HEK293T (cell line): ENCODE measurements at regions not wholly inside any gene's neighbourhood (a gene's known extent, or its start where the extent isn't known, plus 50 kb on each side); places are given as distances from the start of the nearest gene placed in this dataset.

Experiments
- CTCF ChIA-PET: fragments of 350-600 bp; formaldehyde crosslinking; extraction: SDS; loops from one replicate; lab custom pipeline; 2021; ENCODE audit warnings: antibody characterized with exemption, inconsistent platforms; lab: Yijun Ruan, JAX
- POLR2A ChIA-PET: fragments of 350-600 bp; formaldehyde crosslinking; extraction: SDS; loops from one replicate; lab custom pipeline; 2020; ENCODE audit warnings: antibody characterized with exemption, inconsistent platforms; lab: Yijun Ruan, JAX
- DNase-seq: peaks from one replicate; pipeline ENCODE4 v3.0.0; 2012; ENCODE audit warnings: mixed read lengths; ENCODE audit errors: extremely low spot score
- ARNT ChIP-seq: fragments of 450-650 bp; IDR thresholded peaks from 2 replicates; pipeline ENCODE4 v1.6.1; 2017; ENCODE audit warnings: mild to moderate bottlenecking
- BHLHE40 ChIP-seq: fragments of 450-650 bp; IDR thresholded peaks from 2 replicates; pipeline ENCODE4 v1.6.1; 2016; ENCODE audit warnings: mild to moderate bottlenecking, moderate library complexity, borderline replicate concordance
- CTBP1 ChIP-seq: fragments of 450-650 bp; IDR thresholded peaks from 2 replicates; pipeline ENCODE4 v1.6.1; 2016; ENCODE audit warnings: borderline replicate concordance
- ELF4 ChIP-seq: fragments of 450-650 bp; IDR thresholded peaks from 2 replicates; pipeline ENCODE4 v1.6.1; 2017; ENCODE audit warnings: antibody characterized with exemption
- FOXA1 ChIP-seq: fragments of 450-650 bp; IDR thresholded peaks from 2 replicates; pipeline ENCODE4 v1.6.1; 2016; ENCODE audit warnings: mild to moderate bottlenecking
- FOXK2 ChIP-seq: fragments of 450-650 bp; IDR thresholded peaks from 2 replicates; pipeline ENCODE4 v1.6.1; 2016; ENCODE audit warnings: mild to moderate bottlenecking
- FOXM1 ChIP-seq: fragments of 450-650 bp; IDR thresholded peaks from 2 replicates; pipeline ENCODE4 v1.6.1; 2017; ENCODE audit warnings: mild to moderate bottlenecking, borderline replicate concordance
- HDGF ChIP-seq: fragments of 450-650 bp; IDR thresholded peaks from 2 replicates; pipeline ENCODE4 v1.6.1; 2017; ENCODE audit warnings: antibody characterized with exemption, borderline replicate concordance
- L3MBTL2 ChIP-seq: fragments of 450-650 bp; conservative IDR thresholded peaks from 2 replicates; pipeline ENCODE4 v1.6.1; 2016; ENCODE audit warnings: mild to moderate bottlenecking
- LEF1 ChIP-seq: fragments of 450-650 bp; IDR thresholded peaks from 2 replicates; pipeline ENCODE4 v1.6.1; 2017; ENCODE audit warnings: mild to moderate bottlenecking, borderline replicate concordance
- NFRKB ChIP-seq: fragments of 450-650 bp; IDR thresholded peaks from 2 replicates; pipeline ENCODE4 v1.6.1; 2016; ENCODE audit warnings: mild to moderate bottlenecking, moderate library complexity
- PKNOX1 ChIP-seq: fragments of 450-650 bp; IDR thresholded peaks from 2 replicates; pipeline ENCODE4 v1.6.1; 2016
- SP1 ChIP-seq: fragments of 450-650 bp; IDR thresholded peaks from 2 replicates; pipeline ENCODE4 v1.6.1; 2017
- SUZ12 ChIP-seq: fragments of 450-650 bp; IDR thresholded peaks from 2 replicates; pipeline ENCODE4 v1.6.1; 2016; ENCODE audit warnings: mild to moderate bottlenecking
- TARDBP ChIP-seq: fragments of 450-650 bp; IDR thresholded peaks from 2 replicates; pipeline ENCODE4 v1.6.1; 2016
- ZNF384 ChIP-seq: fragments of 450-650 bp; IDR thresholded peaks from 2 replicates; pipeline ENCODE4 v1.6.1; 2016

GRCh38 chr3:124115279-124115678, 123.4 kb upstream of the ROPN1 start:
- no peak for DNase-seq
- ChIA-PET CTCF (no interaction called here), POLR2A (no interaction called here)
- TF ChIP-seq FOXA1 (no peak), SUZ12 (no peak), PKNOX1 (no peak), L3MBTL2 (no peak), TARDBP (no peak), FOXM1 (no peak), ELF4 (no peak), SP1 (no peak), BHLHE40 (no peak), CTBP1 (no peak), FOXK2 (no peak), NFRKB (no peak)

GRCh38 chr3:124115956-124116355, 124.0 kb upstream of the ROPN1 start:
- ChIA-PET CTCF (no interaction called here), POLR2A (no interaction called here)
- DNase-seq: no peak
- TF ChIP-seq ELF4 (no peak), HDGF (no peak), TARDBP (no peak), L3MBTL2 (no peak), LEF1 (no peak), ZNF384 (no peak), FOXM1 (no peak), CTBP1 (no peak), FOXA1 (no peak), BHLHE40 (no peak)

- no peak for TF ChIP-seq L3MBTL2
- no peak for TF ChIP-seq NFRKB
- TF ChIP-seq FOXK2: no peak
- ChIA-PET POLR2A (no interaction called here), CTCF (interaction anchor here (0.7 kb wide), 1 partner anchor 40 kb away, joined by 3 read pairs; no protein-coding TSS in a partner anchor)
- DNase-seq: no peak
These were observed 125.0 kb upstream of the ROPN1 start for GRCh38 chr3:124116906-124117305.

- ChIA-PET POLR2A (no interaction called here), CTCF (interaction anchor here (0.7 kb wide), 1 partner anchor 41 kb away, joined by 3 read pairs; no protein-coding TSS in a partner anchor)
- DNase-seq: no peak
- TF ChIP-seq HDGF (no peak), L3MBTL2 (no peak), FOXA1 (no peak), CTBP1 (no peak), PKNOX1 (no peak), SUZ12 (no peak), ZNF384 (no peak), TARDBP (no peak), BHLHE40 (no peak), SP1 (no peak)
These were observed 125.6 kb upstream of the ROPN1 start for GRCh38 chr3:124117486-124117885.

GRCh38 chr3:124118397-124118796, 126.5 kb upstream of the ROPN1 start:
- no peak for TF ChIP-seq ARNT
- no peak for TF ChIP-seq FOXK2
- TF ChIP-seq FOXA1: no peak
- no peak for TF ChIP-seq BHLHE40
- TF ChIP-seq FOXM1: no peak
- TF ChIP-seq SUZ12: no peak
- no peak for TF ChIP-seq ELF4
- no peak for TF ChIP-seq TARDBP
- no peak for TF ChIP-seq CTBP1
- TF ChIP-seq NFRKB: no peak
- TF ChIP-seq ZNF384: no peak
- no peak for TF ChIP-seq L3MBTL2
- TF ChIP-seq HDGF: no peak
- no peak for TF ChIP-seq LEF1
- TF ChIP-seq SP1: no peak
- no peak for TF ChIP-seq PKNOX1
- no peak for DNase-seq
- POLR2A ChIA-PET: no interaction called here
- CTCF ChIA-PET: interaction anchor here (0.5 kb wide), 1 partner anchor 256 kb away, joined by 3 read pairs; no protein-coding TSS in a partner anchor

- ChIA-PET CTCF (no interaction called here), POLR2A (no interaction called here)
- no peak for DNase-seq
- TF ChIP-seq FOXA1 (no peak), NFRKB (no peak), HDGF (no peak), ELF4 (no peak), LEF1 (no peak), PKNOX1 (no peak), SP1 (no peak), FOXM1 (no peak), FOXK2 (no peak)
These were observed 127.3 kb upstream of the ROPN1 start for GRCh38 chr3:124119056-124119716.
